ENCODE measurements at regions not wholly inside any gene's neighbourhood (a gene's known extent, or its start where the extent isn't known, plus 50 kb on each side); places are given as distances from the start of the nearest gene placed in this dataset.

DNA sequence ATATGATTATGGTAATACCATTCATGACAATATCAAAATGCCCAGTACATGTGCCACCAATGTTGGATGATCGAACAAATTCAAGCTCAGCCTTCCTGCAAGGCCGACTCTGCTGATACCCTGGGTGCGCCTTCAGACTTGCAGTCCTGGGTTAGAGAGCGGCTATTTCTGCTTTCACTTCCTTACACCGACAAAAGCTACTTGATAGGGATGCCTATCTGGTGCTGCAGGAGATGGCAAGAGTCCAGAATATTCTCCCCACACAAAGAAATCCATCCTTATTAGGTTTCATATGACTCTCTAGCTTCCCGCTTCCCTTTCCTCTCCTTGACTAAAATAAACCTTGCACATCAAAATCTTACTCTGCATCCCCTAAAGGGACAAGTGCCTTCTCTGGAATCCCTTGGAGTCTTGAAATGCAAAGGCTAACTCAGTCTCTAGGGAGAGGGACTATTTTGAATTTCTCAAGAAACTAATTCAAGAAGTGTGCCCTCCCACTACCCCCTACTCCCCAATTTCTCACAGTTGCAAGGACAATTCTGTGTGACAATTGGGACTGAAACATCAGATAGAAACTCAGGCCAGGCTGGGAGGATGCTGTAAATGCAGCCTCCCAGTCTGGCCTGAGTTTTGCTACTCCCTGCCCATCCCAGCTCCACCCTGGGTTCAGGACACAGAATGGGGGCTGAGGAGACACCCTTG lies 103.1 kb upstream of the USP24 start:
- Mint-ChIP-seq H3K4me3 (no peak overlapping the region), H3K27ac (no peak overlapping the region), H3K27me3 (peaks cover 2% of the 10 kb centered on the region), H3K9me3 (no peaks in the 10 kb centered on the region), H3K36me3 (ENCODE audit: low read depth) (no peaks in the 10 kb centered on the region), H3K4me1 (peaks cover 5% of the 10 kb centered on the region)
- POLR2A ChIA-PET, result no interaction called here
- DNase-seq, result no peak
- CTCF ChIA-PET, result interaction anchor here (0.6 to 1.3 kb wide), 4 partner anchors 12 to 813 kb away, joined by 3 to 4 read pairs (median 3); no protein-coding TSS in a partner anchor

DNA sequence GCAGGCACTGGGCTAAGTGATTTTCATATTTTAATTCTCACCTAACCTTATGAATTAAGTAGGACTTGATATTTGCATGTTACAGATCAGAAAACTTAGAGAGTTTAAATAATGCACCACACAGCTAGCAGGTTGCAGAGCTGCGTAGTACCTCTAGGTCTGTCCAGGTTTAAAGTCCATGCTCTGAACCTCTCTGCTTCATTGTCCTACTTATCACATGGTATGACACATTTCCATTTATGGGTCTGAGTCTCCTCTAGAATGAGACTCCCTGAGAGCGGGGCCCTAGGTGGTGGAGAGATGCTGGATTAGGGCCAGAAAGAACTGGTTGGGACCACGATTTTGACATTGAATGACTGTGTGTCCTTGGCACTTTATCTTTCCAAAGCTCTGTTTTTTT lies 102.5 kb upstream of the USP24 start:
- peaks cover 2% of the 10 kb centered on the region for H3K27me3 Mint-ChIP-seq
- H3K4me1 Mint-ChIP-seq, result peaks cover 5% of the 10 kb centered on the region
- no peaks in the 10 kb centered on the region for H3K36me3 Mint-ChIP-seq (ENCODE audit: low read depth)
- H3K9me3 Mint-ChIP-seq, result no peaks in the 10 kb centered on the region
- H3K4me3 Mint-ChIP-seq, result no peak overlapping the region
- ChIA-PET POLR2A (no interaction called here), CTCF (interaction anchor here (0.6 to 1.3 kb wide), 3 partner anchors 19 to 814 kb away, joined by 3 read pairs; no protein-coding TSS in a partner anchor)
- DNase-seq, result no peak
- H3K27ac Mint-ChIP-seq, result no peak overlapping the region

GRCh38 chr1:55316947-55317662 lies 101.9 kb upstream of the USP24 start:
- ChIA-PET CTCF (interaction anchor here (0.8 to 1.3 kb wide), 3 partner anchors 9 to 21 kb away, joined by 3 read pairs; no protein-coding TSS in a partner anchor), POLR2A (no interaction called here)
- DNase-seq, result no peak
- Mint-ChIP-seq H3K4me1 (peaks cover 5% of the 10 kb centered on the region), H3K27ac (no peak overlapping the region), H3K4me3 (no peak overlapping the region), H3K9me3 (no peaks in the 10 kb centered on the region), H3K27me3 (peaks cover 2% of the 10 kb centered on the region), H3K36me3 (ENCODE audit: low read depth) (no peaks in the 10 kb centered on the region)

- H3K4me1 Mint-ChIP-seq, result peaks cover 5% of the 10 kb centered on the region
- CTCF ChIA-PET, result interaction anchor here (0.8 kb wide), 1 partner anchor 8 kb away, joined by 3 read pairs; no protein-coding TSS in a partner anchor
- POLR2A ChIA-PET, result no interaction called here
- no peak overlapping the region for H3K27ac Mint-ChIP-seq
- DNase-seq, result no peak
- H3K27me3 Mint-ChIP-seq, result peaks cover 2% of the 10 kb centered on the region
- no peaks in the 10 kb centered on the region for H3K36me3 Mint-ChIP-seq (ENCODE audit: low read depth)
- H3K9me3 Mint-ChIP-seq, result no peaks in the 10 kb centered on the region
- H3K4me3 Mint-ChIP-seq, result no peak overlapping the region
Observed at GRCh38 chr1:55316502-55316901, 101.3 kb upstream of the USP24 start.

GRCh38 chr1:55315552-55315951 lies 100.4 kb upstream of the USP24 start:
- Mint-ChIP-seq H3K4me3 (no peak overlapping the region), H3K9me3 (no peaks in the 10 kb centered on the region), H3K4me1 (peaks cover 5% of the 10 kb centered on the region), H3K36me3 (ENCODE audit: low read depth) (no peaks in the 10 kb centered on the region), H3K27ac (no peak overlapping the region), H3K27me3 (peaks cover 2% of the 10 kb centered on the region)
- POLR2A ChIA-PET, result no interaction called here
- CTCF ChIA-PET, result no interaction called here
- DNase-seq, result no peak

DNA sequence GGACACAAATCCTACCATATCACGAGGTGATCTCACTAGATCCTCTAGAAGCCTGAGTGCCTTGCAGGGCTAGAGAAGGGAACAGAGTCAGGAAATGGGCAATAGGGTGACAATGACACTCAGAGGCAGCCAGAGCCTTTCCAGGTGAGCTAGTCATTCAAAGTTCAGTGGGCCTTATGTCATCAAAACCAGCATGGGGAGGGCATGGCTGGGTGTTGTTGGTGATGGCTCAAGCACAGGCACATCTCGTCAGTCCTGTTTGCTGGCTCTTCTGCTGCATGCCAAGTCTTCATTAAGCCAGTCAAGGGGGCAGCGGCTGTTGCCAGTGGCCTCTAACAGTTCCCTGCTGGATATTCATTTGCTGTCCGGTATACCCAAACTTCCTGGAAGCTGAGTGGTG lies 99.6 kb upstream of the USP24 start:
- DNase-seq, result no peak
- ChIA-PET CTCF (no interaction called here), POLR2A (no interaction called here)
- no peaks in the 10 kb centered on the region for H3K9me3 Mint-ChIP-seq
- H3K27me3 Mint-ChIP-seq, result peaks cover 2% of the 10 kb centered on the region
- no peak overlapping the region for H3K27ac Mint-ChIP-seq
- no peak overlapping the region for H3K4me3 Mint-ChIP-seq
- no peaks in the 10 kb centered on the region for H3K36me3 Mint-ChIP-seq (ENCODE audit: low read depth)
- peaks cover 5% of the 10 kb centered on the region for H3K4me1 Mint-ChIP-seq

DNA sequence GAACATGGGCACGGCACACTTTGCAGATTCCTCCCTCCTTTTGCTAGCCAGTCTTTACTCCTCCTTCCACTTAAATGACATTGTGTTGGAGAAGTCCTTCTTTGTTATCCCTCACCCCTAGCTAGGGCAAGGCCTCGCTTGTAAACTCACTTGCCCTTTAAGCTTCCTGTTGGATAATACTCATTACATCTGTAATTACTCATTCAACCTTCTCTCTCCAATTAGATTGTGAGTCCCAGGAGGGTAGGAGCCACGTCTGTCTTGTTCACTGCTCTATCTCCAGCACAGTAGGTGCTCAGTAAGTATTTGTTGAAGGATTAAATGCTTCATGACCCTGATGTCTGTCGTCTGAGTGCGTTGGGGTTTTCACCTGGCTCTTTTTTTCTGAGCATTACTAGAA lies 98.7 kb upstream of the USP24 start:
- H3K4me3 Mint-ChIP-seq, result no peak overlapping the region
- no peak overlapping the region for H3K27ac Mint-ChIP-seq
- peaks cover 5% of the 10 kb centered on the region for H3K4me1 Mint-ChIP-seq
- H3K9me3 Mint-ChIP-seq, result no peaks in the 10 kb centered on the region
- DNase-seq, result no peak
- peaks cover 2% of the 10 kb centered on the region for H3K27me3 Mint-ChIP-seq
- ChIA-PET CTCF (no interaction called here), POLR2A (no interaction called here)
- no peaks in the 10 kb centered on the region for H3K36me3 Mint-ChIP-seq (ENCODE audit: low read depth)

GRCh38 chr1:55311979-55312378 lies 96.8 kb upstream of the USP24 start:
- Mint-ChIP-seq H3K27ac (no peak overlapping the region), H3K36me3 (ENCODE audit: low read depth) (no peaks in the 10 kb centered on the region), H3K4me3 (no peak overlapping the region), H3K4me1 (peaks cover 4% of the 10 kb centered on the region), H3K27me3 (peaks cover 2% of the 10 kb centered on the region), H3K9me3 (no peaks in the 10 kb centered on the region)
- ChIA-PET POLR2A (no interaction called here), CTCF (no interaction called here)
- no peak for DNase-seq

GRCh38 chr1:55311057-55311641 lies 96.0 kb upstream of the USP24 start:
- Mint-ChIP-seq H3K9me3 (no peaks in the 10 kb centered on the region), H3K4me1 (no peaks in the 10 kb centered on the region), H3K4me3 (no peak overlapping the region), H3K27ac (no peak overlapping the region), H3K36me3 (ENCODE audit: low read depth) (no peaks in the 10 kb centered on the region), H3K27me3 (peaks cover 4% of the 10 kb centered on the region)
- ChIA-PET POLR2A (no interaction called here), CTCF (no interaction called here)
- DNase-seq, result no peak

DNA sequence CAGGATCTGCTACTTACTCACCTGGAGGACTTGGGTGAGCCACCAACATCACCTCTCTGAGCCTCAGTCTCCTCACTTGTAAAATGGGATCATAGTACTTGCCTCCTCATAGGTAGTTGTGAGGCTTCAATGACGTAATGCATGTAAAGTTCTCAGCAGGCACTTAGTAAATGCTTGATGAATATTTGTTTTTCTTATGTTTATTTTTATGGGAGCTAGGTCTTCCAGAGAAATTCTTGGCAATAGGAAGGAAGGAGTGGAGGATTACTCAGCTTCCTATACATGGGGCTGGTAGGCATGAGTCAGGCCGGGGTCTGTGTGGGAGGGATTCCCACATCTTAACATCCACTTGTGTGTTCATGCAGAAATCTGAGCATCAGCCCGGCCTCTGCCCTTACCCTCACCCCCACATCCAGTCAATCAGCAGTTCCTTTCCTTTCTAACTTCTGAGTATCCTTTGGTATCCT lies 95.4 kb upstream of the USP24 start:
- DNase-seq, result no peak

GRCh38 chr1:55309786-55310504 lies 94.8 kb upstream of the USP24 start:
- Mint-ChIP-seq H3K4me3 (no peak overlapping the region), H3K9me3 (no peaks in the 10 kb centered on the region), H3K36me3 (ENCODE audit: low read depth) (no peaks in the 10 kb centered on the region), H3K27ac (no peak overlapping the region), H3K4me1 (no peaks in the 10 kb centered on the region), H3K27me3 (peaks cover 10% of the 10 kb centered on the region)
- DNase-seq, result no peak
- CTCF ChIA-PET, result no interaction called here
- POLR2A ChIA-PET, result no interaction called here

More for the DNA sequence above, 95.4 kb upstream of the USP24 start:
- H3K27ac Mint-ChIP-seq, result no peak overlapping the region
- H3K9me3 Mint-ChIP-seq, result no peaks in the 10 kb centered on the region
- POLR2A ChIA-PET, result no interaction called here
- no peak overlapping the region for H3K4me3 Mint-ChIP-seq
- H3K4me1 Mint-ChIP-seq, result no peaks in the 10 kb centered on the region
- CTCF ChIA-PET, result no interaction called here
- no peaks in the 10 kb centered on the region for H3K36me3 Mint-ChIP-seq (ENCODE audit: low read depth)
- H3K27me3 Mint-ChIP-seq, result peaks cover 5% of the 10 kb centered on the region

DNA sequence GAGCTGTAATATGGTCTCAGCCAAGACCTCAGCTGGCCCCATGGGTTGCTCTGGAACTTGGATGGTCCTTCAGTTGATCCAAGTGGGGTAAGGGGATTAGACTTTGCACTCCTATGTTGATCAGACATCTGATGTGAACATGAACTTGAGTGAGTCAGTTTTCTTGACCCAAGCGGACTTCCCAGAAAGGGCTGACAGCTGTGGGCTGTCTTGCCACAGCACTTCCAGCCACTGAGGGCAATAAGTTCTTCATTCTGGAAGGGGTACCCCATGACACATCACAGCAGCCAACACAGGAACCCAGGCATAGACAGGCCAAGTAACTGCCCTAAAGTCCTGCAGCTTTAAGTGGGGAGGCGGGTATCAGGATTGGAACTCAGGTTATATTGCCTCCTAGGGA lies 93.9 kb upstream of the USP24 start:
- no peaks in the 10 kb centered on the region for H3K4me1 Mint-ChIP-seq
- ChIA-PET CTCF (no interaction called here), POLR2A (no interaction called here)
- H3K9me3 Mint-ChIP-seq, result no peaks in the 10 kb centered on the region
- H3K27ac Mint-ChIP-seq, result no peak overlapping the region
- H3K27me3 Mint-ChIP-seq, result peaks cover 10% of the 10 kb centered on the region
- no peak for DNase-seq
- H3K4me3 Mint-ChIP-seq, result no peak overlapping the region
- H3K36me3 Mint-ChIP-seq (ENCODE audit: low read depth), result no peaks in the 10 kb centered on the region

DNA sequence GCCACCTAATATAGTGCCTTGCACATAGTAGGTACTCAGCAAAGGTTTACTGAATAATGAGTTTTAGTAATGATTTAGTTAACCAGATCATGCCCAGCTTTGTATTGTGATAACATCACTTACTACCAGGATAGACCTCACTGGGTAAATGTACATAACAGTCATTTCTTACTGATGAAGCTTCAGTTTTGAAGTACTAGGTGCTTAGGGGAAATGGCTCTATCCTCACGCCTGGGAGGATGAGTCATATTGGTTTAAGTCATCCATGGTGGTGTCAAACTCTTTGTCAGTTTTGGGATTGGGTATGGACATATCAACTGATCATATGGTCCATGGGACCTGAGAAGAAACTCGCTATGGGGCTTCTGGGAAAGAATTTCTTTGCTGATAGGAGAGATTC lies 90.6 kb upstream of the USP24 start:
- Mint-ChIP-seq H3K27ac (no peak overlapping the region), H3K9me3 (no peaks in the 10 kb centered on the region), H3K36me3 (ENCODE audit: low read depth) (no peaks in the 10 kb centered on the region), H3K27me3 (peaks cover 10% of the 10 kb centered on the region), H3K4me1 (no peaks in the 10 kb centered on the region), H3K4me3 (no peak overlapping the region)
- ChIA-PET CTCF (interaction anchor here (1.2 to 1.5 kb wide), 2 partner anchors 13 to 73 kb away, joined by 3 to 4 read pairs; no protein-coding TSS in a partner anchor), POLR2A (no interaction called here)
- no peak for DNase-seq

Data from activated CD4-positive, alpha-beta T cell treated with anti-CD3 and anti-CD28 coated beads, Interleukin-2, amount 10 ng/mL, durations not matched to agents 7 days and 5 days (primary cell).